ENCODE measurements at regions not wholly inside any gene's neighbourhood (a gene's known extent, or its start where the extent isn't known, plus 50 kb on each side); places are given as distances from the start of the nearest gene placed in this dataset.
A peak's percentile ranks its signal among the peaks of the same experiment; 100 is the strongest.

- peak; percentile 73 for DNase-seq (ENCODE audit: low read depth)
- no peak overlapping the region for H3K4me3 ChIP-seq (ENCODE audit: low read depth, low read length)
Observed at GRCh38 chr10:43816351-43817321, 168.0 kb upstream of the ZNF32 start.

GRCh38 chr10:43815181-43815885, 166.7 kb upstream of the ZNF32 start:
- no peak overlapping the region for H3K4me3 ChIP-seq (ENCODE audit: low read depth, low read length)
- no peak for DNase-seq (ENCODE audit: low read depth)
- no peak for TF ChIP-seq CTCF (conservative IDR thresholded peaks at IDR 0.05; ENCODE audit: low read depth, low read length)

More at GRCh38 chr10:43816351-43817321, 168.0 kb upstream of the ZNF32 start:
- TF ChIP-seq CTCF (conservative IDR thresholded peaks at IDR 0.05; ENCODE audit: low read depth, low read length), result no peak

- no peak overlapping the region for H3K4me3 ChIP-seq (ENCODE audit: low read depth, low read length)
- DNase-seq (ENCODE audit: low read depth), result no peak
- no peak for TF ChIP-seq CTCF (conservative IDR thresholded peaks at IDR 0.05; ENCODE audit: low read depth, low read length)
Observed at GRCh38 chr10:43814663-43815062, 166.0 kb upstream of the ZNF32 start.

GRCh38 chr10:43811871-43812270, 163.2 kb upstream of the ZNF32 start:
- H3K4me3 ChIP-seq (ENCODE audit: low read depth, low read length), result no peak overlapping the region
- no peak for TF ChIP-seq CTCF (conservative IDR thresholded peaks at IDR 0.05; ENCODE audit: low read depth, low read length)
- DNase-seq (ENCODE audit: low read depth), result no peak

- H3K4me3 ChIP-seq (ENCODE audit: low read depth, low read length), result no peak overlapping the region
- DNase-seq (ENCODE audit: low read depth), result peak; percentile 91
Observed at GRCh38 chr10:43809211-43809930, 160.7 kb upstream of the ZNF32 start.

More at GRCh38 chr10:43809211-43809930, 160.7 kb upstream of the ZNF32 start:
- TF ChIP-seq CTCF (conservative IDR thresholded peaks at IDR 0.05; ENCODE audit: low read depth, low read length), result no peak

All from choroid plexus epithelial cell (primary cell).